PFSK-1 (cell line): ENCODE measurements at regions not wholly inside any gene's neighbourhood (a gene's known extent, or its start where the extent isn't known, plus 50 kb on each side); places are given as distances from the start of the nearest gene placed in this dataset.

Source experiments
- FOXP2 ChIP-seq: optimal IDR thresholded peaks from 2 replicates; pipeline ENCODE3; 2011; ENCODE audit warnings: borderline replicate concordance, control low read depth, inconsistent platforms; ENCODE audit not compliant: insufficient read depth; ENCODE audit errors: extremely low read length, extremely low read depth
- POLR2AphosphoS5 ChIP-seq: IDR thresholded peaks from 2 replicates; pipeline ENCODE4 v1.6.1; 2012; ENCODE audit warnings: low read depth, mild to moderate bottlenecking, control low read depth, low read length, moderate library complexity
- SIN3A ChIP-seq: IDR thresholded peaks from 2 replicates; pipeline ENCODE4 v1.6.1; 2012; ENCODE audit warnings: mild to moderate bottlenecking, low read length, moderate library complexity, borderline replicate concordance; ENCODE audit not compliant: insufficient read depth
- TAF1 ChIP-seq: IDR thresholded peaks from 2 replicates; pipeline ENCODE4 v1.6.1; 2012; ENCODE audit warnings: low read length, control low read depth, borderline replicate concordance; ENCODE audit not compliant: insufficient read depth
- TF ChIP-seq, protein P1 (sequence below), 2 experiments: IDR thresholded peaks; 2 replicates each; pipeline versions ENCODE4 v1.6.1 to v1.8.0; 2011 to 2012; ENCODE audit warnings: low read depth in 2 of 2, low read length in 2 of 2, control low read depth in 1 of 2, inconsistent platforms in 1 of 2, mild to moderate bottlenecking in 1 of 2, moderate library complexity in 1 of 2; ENCODE audit not compliant: insufficient read depth in 1 of 2

DNA sequence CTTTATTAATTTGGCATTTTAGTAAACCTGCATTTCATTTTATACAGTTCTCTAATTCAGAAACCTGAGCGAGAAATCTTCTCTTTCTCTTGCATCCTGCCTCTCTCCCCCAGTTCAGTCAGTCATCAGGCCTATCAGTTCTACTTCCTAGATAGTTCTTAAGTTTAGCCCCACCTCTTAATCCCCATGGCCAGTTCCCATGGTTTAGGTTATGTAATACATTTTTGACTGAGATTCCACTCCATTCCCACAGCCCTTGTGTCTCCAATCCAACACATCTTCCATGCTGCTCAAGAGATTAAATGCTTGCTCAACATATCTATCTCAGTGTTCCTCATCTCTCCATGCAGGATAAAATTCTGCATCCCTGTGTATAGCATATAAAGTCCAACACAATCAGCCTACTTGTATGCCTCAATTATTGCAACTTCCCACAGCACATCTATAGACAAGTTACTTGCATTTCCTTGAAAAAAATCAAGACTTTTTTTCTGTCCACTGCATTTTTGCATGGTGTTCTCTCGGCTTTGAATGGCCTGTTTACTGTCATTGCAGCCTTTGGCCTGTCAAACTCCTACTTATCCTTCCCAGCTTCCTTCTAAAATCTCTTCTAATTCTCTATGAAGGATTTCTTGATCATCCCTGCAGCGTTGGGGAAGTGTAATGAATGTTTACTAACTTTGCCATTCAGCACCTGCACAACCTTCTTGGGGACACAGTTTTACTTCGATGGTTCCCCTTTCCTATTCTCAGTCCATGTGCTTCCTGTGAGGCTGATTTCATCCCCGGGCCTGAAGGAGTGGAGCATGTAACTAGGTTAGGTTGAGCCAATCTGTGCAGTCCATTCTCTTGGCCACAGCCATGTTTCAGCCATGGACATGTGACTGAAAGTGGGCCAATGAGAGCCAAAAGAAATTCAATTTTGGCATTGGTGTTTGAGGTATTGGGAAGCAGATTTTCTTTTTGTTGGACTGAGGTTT lies 80.8 kb downstream of the DACT1 start:
- TF ChIP-seq SIN3A: no peak
- no peak for TF ChIP-seq FOXP2
- TF ChIP-seq, protein P1, sequence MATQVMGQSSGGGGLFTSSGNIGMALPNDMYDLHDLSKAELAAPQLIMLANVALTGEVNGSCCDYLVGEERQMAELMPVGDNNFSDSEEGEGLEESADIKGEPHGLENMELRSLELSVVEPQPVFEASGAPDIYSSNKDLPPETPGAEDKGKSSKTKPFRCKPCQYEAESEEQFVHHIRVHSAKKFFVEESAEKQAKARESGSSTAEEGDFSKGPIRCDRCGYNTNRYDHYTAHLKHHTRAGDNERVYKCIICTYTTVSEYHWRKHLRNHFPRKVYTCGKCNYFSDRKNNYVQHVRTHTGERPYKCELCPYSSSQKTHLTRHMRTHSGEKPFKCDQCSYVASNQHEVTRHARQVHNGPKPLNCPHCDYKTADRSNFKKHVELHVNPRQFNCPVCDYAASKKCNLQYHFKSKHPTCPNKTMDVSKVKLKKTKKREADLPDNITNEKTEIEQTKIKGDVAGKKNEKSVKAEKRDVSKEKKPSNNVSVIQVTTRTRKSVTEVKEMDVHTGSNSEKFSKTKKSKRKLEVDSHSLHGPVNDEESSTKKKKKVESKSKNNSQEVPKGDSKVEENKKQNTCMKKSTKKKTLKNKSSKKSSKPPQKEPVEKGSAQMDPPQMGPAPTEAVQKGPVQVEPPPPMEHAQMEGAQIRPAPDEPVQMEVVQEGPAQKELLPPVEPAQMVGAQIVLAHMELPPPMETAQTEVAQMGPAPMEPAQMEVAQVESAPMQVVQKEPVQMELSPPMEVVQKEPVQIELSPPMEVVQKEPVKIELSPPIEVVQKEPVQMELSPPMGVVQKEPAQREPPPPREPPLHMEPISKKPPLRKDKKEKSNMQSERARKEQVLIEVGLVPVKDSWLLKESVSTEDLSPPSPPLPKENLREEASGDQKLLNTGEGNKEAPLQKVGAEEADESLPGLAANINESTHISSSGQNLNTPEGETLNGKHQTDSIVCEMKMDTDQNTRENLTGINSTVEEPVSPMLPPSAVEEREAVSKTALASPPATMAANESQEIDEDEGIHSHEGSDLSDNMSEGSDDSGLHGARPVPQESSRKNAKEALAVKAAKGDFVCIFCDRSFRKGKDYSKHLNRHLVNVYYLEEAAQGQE (IDR thresholded peaks at IDR 0.05; ENCODE audit: insufficient read depth in 1 of 2, low read depth in 2 of 2, low read length in 2 of 2): no peak
- TF ChIP-seq POLR2AphosphoS5: no peak
- TF ChIP-seq TAF1: no peak

DNA sequence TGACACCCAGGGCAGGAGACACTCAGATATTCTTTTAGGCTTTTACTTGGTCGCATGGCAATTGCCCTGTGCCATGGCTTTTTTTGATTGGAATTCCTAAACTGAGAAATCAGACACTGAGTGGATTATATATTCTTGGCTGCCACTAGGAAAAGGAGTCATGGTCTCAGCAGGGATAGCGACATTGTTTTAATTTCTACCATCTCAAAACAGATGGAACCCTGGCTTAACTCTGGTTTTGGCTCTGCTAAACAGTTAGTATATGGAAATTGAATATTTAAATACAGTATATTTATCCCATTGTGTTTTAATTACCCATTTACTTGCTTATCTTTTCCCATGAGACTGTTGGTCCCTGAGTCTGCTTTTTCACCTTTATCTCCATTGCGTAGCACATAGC lies 84.0 kb downstream of the DACT1 start:
- no peak for TF ChIP-seq SIN3A

DNA sequence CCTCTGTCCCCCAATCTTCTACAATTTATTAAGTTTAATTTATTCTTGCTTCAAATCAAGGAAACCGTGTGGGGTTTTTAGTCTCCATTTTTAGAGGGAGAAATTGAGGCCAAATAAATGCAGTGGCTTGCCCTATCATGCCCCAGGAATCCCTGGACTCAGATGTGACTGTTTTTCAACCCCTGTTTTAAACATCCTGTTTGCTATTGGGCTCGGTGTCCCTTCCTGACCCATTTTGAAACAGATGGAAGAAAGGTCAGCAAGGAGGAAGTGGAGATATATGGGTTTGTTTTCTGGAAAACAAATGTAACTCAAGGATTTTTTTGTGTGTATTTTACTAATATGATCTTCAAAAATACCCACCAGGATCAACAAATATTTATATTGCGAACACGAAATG lies 84.7 kb downstream of the DACT1 start:
- no peak for TF ChIP-seq TAF1
- TF ChIP-seq FOXP2: no peak
- TF ChIP-seq, protein P1 (IDR thresholded peaks at IDR 0.05; ENCODE audit: insufficient read depth in 1 of 2, low read depth in 2 of 2, low read length in 2 of 2): no peak
- no peak for TF ChIP-seq POLR2AphosphoS5
- no peak for TF ChIP-seq SIN3A

DNA sequence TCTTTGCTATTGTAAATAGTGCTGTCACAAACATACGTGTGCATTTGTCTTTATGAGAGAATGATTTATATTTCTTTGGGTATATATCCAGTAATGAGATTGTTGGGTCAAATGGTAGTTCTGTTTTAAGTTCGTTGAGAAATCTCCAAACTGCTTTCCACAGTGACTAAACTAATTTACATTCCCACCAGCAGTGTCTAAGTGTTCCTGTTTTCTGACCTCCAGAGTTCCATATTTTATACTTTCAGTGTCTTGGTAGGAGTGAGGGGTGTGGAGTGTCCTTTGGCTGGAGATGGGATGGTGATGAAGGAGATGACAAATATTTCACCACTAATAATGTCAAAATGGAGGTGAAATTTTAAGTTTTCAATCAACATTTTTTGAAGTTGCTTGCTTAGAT lies 86.4 kb downstream of the DACT1 start:
- TF ChIP-seq TAF1 (no peak), SIN3A (no peak), FOXP2 (no peak), POLR2AphosphoS5 (no peak)
- TF ChIP-seq, protein P1 (IDR thresholded peaks at IDR 0.05; ENCODE audit: insufficient read depth in 1 of 2, low read depth in 2 of 2, low read length in 2 of 2): no peak

DNA sequence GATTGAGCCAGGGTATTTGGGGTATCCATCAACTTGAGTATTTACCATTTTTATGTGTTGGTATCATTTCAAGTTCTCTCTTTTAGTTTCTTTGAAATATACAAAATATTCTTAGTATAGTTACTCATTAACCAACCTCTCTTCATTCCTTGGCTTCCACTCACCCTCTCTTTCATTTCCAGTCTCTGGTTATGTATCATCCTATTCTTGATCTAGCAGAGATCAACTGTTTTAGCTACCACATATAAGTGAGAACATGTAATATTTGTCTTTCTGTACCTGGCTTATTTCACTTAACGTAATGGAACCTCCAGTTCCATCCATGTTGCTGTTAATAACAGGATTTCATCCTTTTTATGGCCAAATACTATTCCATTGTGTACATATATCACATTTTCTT lies 86.9 kb downstream of the DACT1 start:
- no peak for TF ChIP-seq POLR2AphosphoS5
- TF ChIP-seq FOXP2: no peak
- TF ChIP-seq TAF1: no peak

DNA sequence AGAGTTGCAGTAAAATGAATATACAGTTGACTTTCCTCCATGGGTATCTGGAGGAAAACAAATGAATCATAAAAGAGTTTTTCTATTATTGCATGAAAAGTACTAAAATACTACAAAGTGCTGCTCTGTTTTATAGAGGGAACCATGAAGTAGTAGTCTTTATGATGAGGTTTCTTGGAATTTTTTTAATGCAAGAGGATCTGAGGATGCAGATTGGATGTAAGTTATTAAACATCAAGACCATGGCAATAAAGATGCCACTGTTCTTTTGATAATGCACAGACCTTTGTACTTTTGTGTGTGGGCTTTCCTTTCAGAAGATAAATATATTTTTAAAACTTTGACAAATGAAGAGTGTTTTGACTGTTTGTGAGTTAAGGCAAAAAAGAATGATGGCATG lies 87.5 kb downstream of the DACT1 start:
- TF ChIP-seq POLR2AphosphoS5 (no peak), FOXP2 (no peak), TAF1 (no peak), SIN3A (no peak)
- TF ChIP-seq, protein P1 (IDR thresholded peaks at IDR 0.05; ENCODE audit: insufficient read depth in 1 of 2, low read depth in 2 of 2, low read length in 2 of 2): no peak
